Mucosa of descending colon (tissue), 3 donors: ENCODE measurements at regions not wholly inside any gene's neighbourhood (a gene's known extent, or its start where the extent isn't known, plus 50 kb on each side); places are given as distances from the start of the nearest gene placed in this dataset.

ENCODE experiments used
- ATAC-seq: fragments of 200-7000 bp; cut with Tn5 transposase; one replicate; pipeline ENCODE4 v1.9.1; 2020; ENCODE audit warnings: mild to moderate bottlenecking, moderate library complexity
- DNase-seq, 3 donors: peaks; one replicate each; pipeline ENCODE4 v3.0.0-alpha.2; 2020
- H3K36me3 ChIP-seq: fragments of 200-600 bp; one replicate; pipeline ENCODE4 v1.8.0; 2021; ENCODE audit warnings: low read depth, mild to moderate bottlenecking
- H3K4me1 ChIP-seq: fragments of 200-600 bp; one replicate; pipeline ENCODE4 v1.8.0; 2021; ENCODE audit warnings: low read depth, mild to moderate bottlenecking
- H3K4me3 ChIP-seq: fragments of 200-600 bp; one replicate; pipeline ENCODE4 v1.8.0; 2021; ENCODE audit warnings: mild to moderate bottlenecking
- H3K9me3 ChIP-seq: fragments of 200-600 bp; one replicate; pipeline ENCODE4 v1.8.0; 2021; ENCODE audit warnings: mild to moderate bottlenecking
- intact Hi-C, 2 donors: fragments of 100-400 bp; cut with DNase I in 1 of 2; cut with micrococcal nuclease in 1 of 2; formaldehyde crosslinking; loops; one replicate each; pipeline versions ENCODE4 v1.11.0 to v1.11.1; 2022; cut with DNase I, micrococcal nuclease
- TF ChIP-seq, protein P1 (sequence below): fragments of 200-600 bp; IDR thresholded peaks from one replicate; pipeline ENCODE4 v1.8.0; 2022; ENCODE audit warnings: antibody characterized with exemption, mild to moderate bottlenecking
- donor health status: DM: no; HTN: no; CAD: no; lungs with moderate emphysema.
- donor health status: DM: no; HTN: no; CAD: no.
- donor health status: DM: no; HTN: yes; CAD: no.

DNA sequence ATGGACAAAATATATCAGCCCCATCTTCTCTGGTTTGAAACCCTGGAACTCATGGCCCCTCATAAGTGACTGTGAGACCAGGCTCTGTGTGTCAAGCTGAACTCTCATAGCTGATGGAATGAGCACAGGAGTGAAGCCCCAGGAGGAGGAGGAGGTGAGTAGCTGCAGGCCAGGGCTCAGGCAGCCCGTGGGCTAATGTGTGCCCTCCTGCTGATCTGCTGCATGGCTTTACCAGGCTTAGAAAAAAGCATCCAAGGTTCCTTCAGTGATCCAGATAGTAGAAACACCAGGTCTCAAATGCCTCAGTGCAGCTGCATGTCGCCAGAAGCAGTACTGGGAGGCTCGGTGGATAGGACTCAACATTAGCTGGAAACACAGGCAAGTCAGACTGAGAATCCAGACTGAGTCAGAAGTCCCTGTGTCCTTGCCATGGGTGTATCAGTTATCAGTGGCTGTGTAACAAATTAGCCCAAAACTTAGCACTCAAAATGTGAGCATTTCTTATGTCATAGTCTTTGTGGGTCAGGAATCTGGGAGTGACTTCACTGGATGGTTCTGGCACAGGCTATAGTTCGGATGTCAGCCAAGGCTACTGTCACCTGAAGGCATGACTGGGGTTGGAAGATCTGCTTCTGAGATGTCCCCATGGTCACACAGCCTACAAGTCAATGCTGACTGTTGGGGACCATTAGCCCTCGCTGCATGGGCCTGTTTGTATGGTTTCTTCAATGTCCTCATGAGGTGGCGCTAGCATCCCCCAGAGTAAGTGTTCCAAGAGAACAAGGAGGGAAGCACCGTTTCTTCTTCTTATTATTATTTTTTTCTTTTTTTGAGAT, 255.4 kb upstream of the IRF2BP2 start:
- TF ChIP-seq, protein P1, sequence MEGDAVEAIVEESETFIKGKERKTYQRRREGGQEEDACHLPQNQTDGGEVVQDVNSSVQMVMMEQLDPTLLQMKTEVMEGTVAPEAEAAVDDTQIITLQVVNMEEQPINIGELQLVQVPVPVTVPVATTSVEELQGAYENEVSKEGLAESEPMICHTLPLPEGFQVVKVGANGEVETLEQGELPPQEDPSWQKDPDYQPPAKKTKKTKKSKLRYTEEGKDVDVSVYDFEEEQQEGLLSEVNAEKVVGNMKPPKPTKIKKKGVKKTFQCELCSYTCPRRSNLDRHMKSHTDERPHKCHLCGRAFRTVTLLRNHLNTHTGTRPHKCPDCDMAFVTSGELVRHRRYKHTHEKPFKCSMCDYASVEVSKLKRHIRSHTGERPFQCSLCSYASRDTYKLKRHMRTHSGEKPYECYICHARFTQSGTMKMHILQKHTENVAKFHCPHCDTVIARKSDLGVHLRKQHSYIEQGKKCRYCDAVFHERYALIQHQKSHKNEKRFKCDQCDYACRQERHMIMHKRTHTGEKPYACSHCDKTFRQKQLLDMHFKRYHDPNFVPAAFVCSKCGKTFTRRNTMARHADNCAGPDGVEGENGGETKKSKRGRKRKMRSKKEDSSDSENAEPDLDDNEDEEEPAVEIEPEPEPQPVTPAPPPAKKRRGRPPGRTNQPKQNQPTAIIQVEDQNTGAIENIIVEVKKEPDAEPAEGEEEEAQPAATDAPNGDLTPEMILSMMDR, result no peak
- H3K36me3 ChIP-seq, result no peaks in the 10 kb centered on the region
- ATAC-seq, result no peak
- H3K9me3 ChIP-seq, result no peaks in the 10 kb centered on the region
- no peak for DNase-seq
- H3K4me1 ChIP-seq, result peaks cover 34% of the 10 kb centered on the region
- H3K4me3 ChIP-seq, result no peak overlapping the region
- intact Hi-C loops, result no loop called here

DNA sequence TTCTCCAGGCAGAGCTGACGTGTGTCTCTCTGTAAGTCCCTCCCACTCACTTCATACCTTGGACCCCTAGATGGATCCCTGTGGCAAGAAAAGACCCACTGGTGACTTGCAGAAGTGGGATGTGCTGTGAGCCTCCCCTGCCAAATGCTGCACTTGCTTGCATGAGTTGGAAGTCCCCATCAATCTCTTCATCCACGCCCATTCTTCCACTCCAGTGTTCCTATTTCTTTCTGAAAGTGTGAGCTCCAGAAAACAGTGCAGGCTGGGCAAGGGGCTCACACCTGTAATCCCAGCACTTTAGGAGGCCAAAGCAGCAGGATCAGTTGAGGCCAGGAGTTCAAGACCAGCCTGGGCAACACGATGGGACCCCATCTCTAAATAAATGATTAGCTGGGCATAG, 254.1 kb upstream of the IRF2BP2 start:
- intact Hi-C loops, result no loop called here
- H3K9me3 ChIP-seq, result no peaks in the 10 kb centered on the region
- peaks cover 34% of the 10 kb centered on the region for H3K4me1 ChIP-seq
- TF ChIP-seq, protein P1, result no peak
- no peak for ATAC-seq
- no peak overlapping the region for H3K4me3 ChIP-seq
- H3K36me3 ChIP-seq, result no peaks in the 10 kb centered on the region
- DNase-seq, result no peak

DNA sequence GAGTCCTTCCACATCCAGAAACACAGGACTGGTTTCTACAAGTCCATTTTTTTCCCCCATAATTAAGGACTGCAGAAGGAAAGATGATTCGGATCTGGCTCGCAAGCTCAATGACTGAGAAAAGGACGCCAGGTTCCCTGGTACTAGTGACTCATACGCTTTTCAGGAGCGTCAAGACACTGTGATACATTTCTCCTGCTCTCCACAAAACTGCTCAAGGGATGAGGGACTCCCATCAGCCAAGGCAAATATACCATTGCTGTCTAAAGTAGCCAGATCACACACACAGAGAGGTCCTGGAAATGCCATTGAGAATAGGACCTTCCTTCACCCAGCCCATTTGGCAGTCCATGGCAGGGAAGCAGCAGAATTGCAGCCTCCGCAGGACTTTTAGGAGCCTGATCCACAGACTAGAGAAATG, 253.6 kb upstream of the IRF2BP2 start:
- TF ChIP-seq, protein P1, result no peak
- ATAC-seq, result no peak
- intact Hi-C loops, result no loop called here
- H3K36me3 ChIP-seq, result no peaks in the 10 kb centered on the region
- H3K4me1 ChIP-seq, result peaks cover 34% of the 10 kb centered on the region
- no peaks in the 10 kb centered on the region for H3K9me3 ChIP-seq
- no peak for DNase-seq
- H3K4me3 ChIP-seq, result no peak overlapping the region

DNA sequence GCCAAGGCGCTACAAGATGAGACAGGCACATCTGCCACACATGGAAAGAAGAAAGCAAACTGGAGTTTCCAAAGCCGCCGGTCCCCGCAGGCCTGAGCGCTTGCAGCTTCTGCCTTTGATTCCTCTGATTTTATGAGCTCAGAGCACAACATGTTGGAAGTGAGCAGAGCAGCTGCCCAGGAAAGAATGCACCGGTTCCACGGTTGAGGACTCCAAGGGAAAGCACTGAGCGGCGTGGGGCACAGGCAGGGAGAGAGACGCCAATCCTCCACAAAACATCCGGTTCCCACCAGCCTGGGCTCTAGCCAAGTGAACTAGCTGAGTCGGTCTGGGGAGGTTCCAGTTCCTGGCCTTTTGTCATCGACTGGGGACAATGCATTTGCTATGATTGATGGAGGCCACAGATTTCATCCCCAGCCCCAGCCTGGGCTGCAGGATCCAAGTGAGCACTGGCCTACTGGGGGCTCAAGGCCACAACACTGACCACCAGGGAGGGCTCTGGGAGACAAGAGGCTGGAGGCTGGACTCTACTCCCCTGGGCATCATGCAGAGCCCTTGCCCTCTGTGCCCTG, 253.1 kb upstream of the IRF2BP2 start:
- peaks cover 34% of the 10 kb centered on the region for H3K4me1 ChIP-seq
- intact Hi-C loops, result no loop called here
- ATAC-seq, result peak; percentile 63

DNA sequence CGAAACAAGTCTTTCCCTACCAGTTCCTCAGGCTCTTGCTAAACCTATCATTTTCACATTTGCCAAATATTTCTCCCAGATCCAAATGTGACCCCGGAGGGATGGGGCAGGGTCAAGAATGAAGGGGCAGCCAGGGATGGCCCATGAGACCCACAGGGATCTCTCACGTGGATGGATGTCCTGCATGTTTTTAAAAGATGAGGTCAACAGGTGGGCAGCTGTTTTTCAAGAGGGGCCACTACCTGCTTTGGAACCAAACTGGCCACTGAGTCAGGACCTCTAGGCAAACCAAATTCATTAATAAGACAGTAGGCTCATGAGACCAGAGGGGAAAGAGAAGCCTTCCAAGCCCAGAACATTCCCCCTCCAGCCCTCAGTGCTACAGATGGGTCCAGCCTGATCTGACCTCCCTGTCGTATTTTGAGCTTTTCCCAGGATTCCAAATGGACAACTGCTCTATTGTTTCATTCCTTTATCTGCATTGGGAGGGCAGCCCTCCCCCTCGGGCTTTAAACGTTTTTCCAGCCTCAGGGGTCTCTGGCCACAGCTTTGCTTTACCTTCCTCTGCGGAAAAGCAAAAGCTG, 252.5 kb upstream of the IRF2BP2 start:
- intact Hi-C loops, result no loop called here
- Histone ChIP-seq H3K4me3 (no peak overlapping the region), H3K9me3 (no peaks in the 10 kb centered on the region), H3K4me1 (peaks cover 34% of the 10 kb centered on the region), H3K36me3 (no peaks in the 10 kb centered on the region)
- ATAC-seq (no peak), DNase-seq (no peak)
- TF ChIP-seq, protein P1, result no peak

More for the DNA sequence above, 253.1 kb upstream of the IRF2BP2 start:
- Histone ChIP-seq H3K9me3 (no peaks in the 10 kb centered on the region), H3K36me3 (no peaks in the 10 kb centered on the region), H3K4me3 (no peak overlapping the region)
- peak; percentile 74 to 78 (median 74) for DNase-seq
- TF ChIP-seq, protein P1, result no peak
